ENCODE measurements at regions not wholly inside any gene's neighbourhood (a gene's known extent, or its start where the extent isn't known, plus 50 kb on each side); places are given as distances from the start of the nearest gene placed in this dataset.

GRCh38 chr5:165705960-165706359 lies 2200.5 kb downstream of the MAT2B start:
- intact Hi-C loops (cut with micrococcal nuclease; ENCODE audit: unreplicated experiment) = no loop called here
- no peaks in the 10 kb centered on the region for H3K79me2 ChIP-seq (ENCODE audit: insufficient read depth, low read length)
- TF ChIP-seq PHF20 (CRISPR knock-in tag; IDR thresholded peaks at IDR 0.05) (no peak), SIX1 (CRISPR knock-in tag; IDR thresholded peaks at IDR 0.05; ENCODE audit: borderline replicate concordance) (no peak), ETV5 (CRISPR knock-in tag; IDR thresholded peaks at IDR 0.05; ENCODE audit: borderline replicate concordance) (no peak), KDM5A (IDR thresholded peaks at IDR 0.05; ENCODE audit: borderline replicate concordance, low read length) (no peak), PHF21A (CRISPR knock-in tag; IDR thresholded peaks at IDR 0.05) (no peak), RFX5 (IDR thresholded peaks at IDR 0.05; ENCODE audit: low read depth, low read length) (no peak), MBD4 (IDR thresholded peaks at IDR 0.05; ENCODE audit: borderline replicate concordance, low read length) (no peak), ZBTB46 (CRISPR knock-in tag; IDR thresholded peaks at IDR 0.05; ENCODE audit: borderline replicate concordance) (no peak), MTF2 (CRISPR knock-in tag; IDR thresholded peaks at IDR 0.05; ENCODE audit: borderline replicate concordance) (no peak), NCOA2 (CRISPR knock-in tag; IDR thresholded peaks at IDR 0.05) (no peak), BRCA1 (CRISPR knock-in tag; IDR thresholded peaks at IDR 0.05) (no peak), PHF5A (CRISPR knock-in tag; IDR thresholded peaks at IDR 0.05; ENCODE audit: low read depth, unreplicated experiment) (no peak), ZNF598 (CRISPR knock-in tag; IDR thresholded peaks at IDR 0.05; ENCODE audit: borderline replicate concordance) (no peak), ZNF75D (CRISPR knock-in tag; IDR thresholded peaks at IDR 0.05; ENCODE audit: borderline replicate concordance) (no peak), PTBP1 (IDR thresholded peaks at IDR 0.05; ENCODE audit: low read depth, low read length, poor library complexity, severe bottlenecking) (no peak), KDM4B (CRISPR knock-in tag; IDR thresholded peaks at IDR 0.05) (no peak), FUBP1 (CRISPR knock-in tag; IDR thresholded peaks at IDR 0.05; ENCODE audit: borderline replicate concordance) (no peak), ZNF44 (CRISPR knock-in tag; IDR thresholded peaks at IDR 0.05) (no peak)
- H4K20me1 ChIP-seq (ENCODE audit: insufficient read depth, low read length) = no peaks in the 10 kb centered on the region
- H3K27me3 ChIP-seq (ENCODE audit: control insufficient read depth in 1 of 2, insufficient read depth in 2 of 2, low read length in 2 of 2) = no peaks in the 10 kb centered on the region
- no peaks in the 10 kb centered on the region for H3K36me3 ChIP-seq (replicated peaks in 1 of 2; ENCODE audit: control insufficient read depth in 1 of 2, insufficient read depth in 2 of 2, low read length in 2 of 2)
- no peak overlapping the region for H3K9ac ChIP-seq (ENCODE audit: insufficient read depth, low read depth, low read length)
- H3K4me2 ChIP-seq (ENCODE audit: low read depth, low read length) = no peak overlapping the region
- WGBS (ENCODE audit: low lambda C conversion rate) = 67% methylated on average over 1 of the region's 1 CpG
- POLR2A ChIA-PET = no interaction called here
- DNase-seq (ENCODE audit: low spot score) (no peak), ATAC-seq (no peak), FAIRE-seq (no peak)
- no peak overlapping the region for H2AFZ ChIP-seq (ENCODE audit: low read length)
- H3K4me1 ChIP-seq (ENCODE audit: insufficient read depth, low read length) = no peaks in the 10 kb centered on the region
- BruUV-seq (replicated peaks) = no TSS peak
- H3K27ac ChIP-seq (ENCODE audit: extremely low read length, insufficient read depth, low read length) = no peak overlapping the region
- H3K4me3 ChIP-seq (replicated peaks in 1 of 3; ENCODE audit: insufficient read depth in 1 of 3, low read depth in 2 of 3, low read length in 3 of 3) = no peak overlapping the region
- H3K9me3 ChIP-seq (ENCODE audit: low read length) = peaks cover 41% of the 10 kb centered on the region
- CTCF ChIA-PET (ENCODE audit: low intra/inter-chr PET ratio, low total read pairs) = no interaction called here
- in situ Hi-C loops (cut with HindIII; ENCODE audit: extremely low pct_ligation_motif_present, low pct_unique_long_range_greater_than_20kb) = no loop called here
